ENCODE measurements at regions not wholly inside any gene's neighbourhood (a gene's known extent, or its start where the extent isn't known, plus 50 kb on each side); places are given as distances from the start of the nearest gene placed in this dataset.

- Histone ChIP-seq H3K36me3 (no peaks in the 10 kb centered on the region), H3K27ac (no peak overlapping the region), H3K4me3 (no peak overlapping the region), H3K9ac (ENCODE audit: low read depth in 2 of 2, low read length in 2 of 2) (no peak overlapping the region), H3K9me3 (no peaks in the 10 kb centered on the region), H3K27me3 (no peaks in the 10 kb centered on the region), H3K4me1 (no peaks in the 10 kb centered on the region)
- TF ChIP-seq CTCF (IDR thresholded peaks at IDR 0.05): no peak
- intact Hi-C loops (cut with DNase I): loop anchor here (10.0 kb wide), 2 partner anchors 55 to 455 kb away; partner anchors contain the start of gene GATA6
- no peak for DNase-seq
Measured at GRCh38 chr18:22109535-22109934, 59.9 kb upstream of the GATA6 start.

- TF ChIP-seq CTCF (IDR thresholded peaks at IDR 0.05): no peak
- Histone ChIP-seq H3K27me3 (no peaks in the 10 kb centered on the region), H3K36me3 (no peaks in the 10 kb centered on the region), H3K27ac (no peak overlapping the region), H3K4me1 (no peaks in the 10 kb centered on the region), H3K9me3 (no peaks in the 10 kb centered on the region), H3K9ac (ENCODE audit: low read depth in 2 of 2, low read length in 2 of 2) (no peak overlapping the region), H3K4me3 (no peak overlapping the region)
- DNase-seq: no peak
- intact Hi-C loops (cut with DNase I): no loop called here
Measured at GRCh38 chr18:22110461-22110924, 58.9 kb upstream of the GATA6 start.

GRCh38 chr18:22112215-22112614 is 57.2 kb upstream of the GATA6 start:
- no peak overlapping the region for H3K27ac ChIP-seq
- no peak for DNase-seq
- no peak overlapping the region for H3K9ac ChIP-seq (ENCODE audit: low read depth in 2 of 2, low read length in 2 of 2)
- H3K36me3 ChIP-seq: no peaks in the 10 kb centered on the region
- H3K27me3 ChIP-seq: no peaks in the 10 kb centered on the region
- no peaks in the 10 kb centered on the region for H3K9me3 ChIP-seq
- intact Hi-C loops (cut with DNase I): no loop called here
- TF ChIP-seq CTCF (IDR thresholded peaks at IDR 0.05): no peak
- no peaks in the 10 kb centered on the region for H3K4me1 ChIP-seq
- H3K4me3 ChIP-seq: no peak overlapping the region

- Histone ChIP-seq H3K27me3 (no peaks in the 10 kb centered on the region), H3K4me3 (no peak overlapping the region), H3K4me1 (no peaks in the 10 kb centered on the region), H3K9me3 (no peaks in the 10 kb centered on the region), H3K9ac (ENCODE audit: low read depth in 2 of 2, low read length in 2 of 2) (peak overlapping the region in 1 of 2 donors; percentile 58), H3K36me3 (no peaks in the 10 kb centered on the region), H3K27ac (no peak overlapping the region)
- intact Hi-C loops (cut with DNase I): no loop called here
- peak; percentile 84 for DNase-seq
- TF ChIP-seq CTCF (IDR thresholded peaks at IDR 0.05): no peak
Measured at GRCh38 chr18:22113144-22113844, 56.1 kb upstream of the GATA6 start.

GRCh38 chr18:22114526-22115321 is 54.7 kb upstream of the GATA6 start:
- Histone ChIP-seq H3K9me3 (no peaks in the 10 kb centered on the region), H3K36me3 (no peaks in the 10 kb centered on the region), H3K9ac (ENCODE audit: low read depth in 2 of 2, low read length in 2 of 2) (no peak overlapping the region), H3K27me3 (no peaks in the 10 kb centered on the region), H3K27ac (peak overlapping the region; percentile 67), H3K4me3 (no peak overlapping the region), H3K4me1 (no peaks in the 10 kb centered on the region)
- DNase-seq: no peak
- intact Hi-C loops (cut with DNase I): no loop called here
- no peak for TF ChIP-seq CTCF (IDR thresholded peaks at IDR 0.05)

Data from colonic mucosa (tissue), 4 donors.